Liver (tissue), 3 donors: ENCODE measurements at regions not wholly inside any gene's neighbourhood (a gene's known extent, or its start where the extent isn't known, plus 50 kb on each side); places are given as distances from the start of the nearest gene placed in this dataset.

ENCODE experiments used
- TAF1 ChIP-seq: conservative IDR thresholded peaks from 2 replicates; pipeline ENCODE4 v1.6.1; 2016; ENCODE audit warnings: antibody characterized with exemption, mild to moderate bottlenecking
- YY1 ChIP-seq: IDR thresholded peaks from 2 replicates; pipeline ENCODE4 v1.6.1; 2016; ENCODE audit warnings: antibody characterized with exemption, mild to moderate bottlenecking
- TF ChIP-seq, protein P1 (sequence below): fragments of 150-350 bp; IDR thresholded peaks from 2 replicates; pipeline ENCODE4 v1.5.1; 2017; ENCODE audit warnings: improper control_type of control experiment, low read depth, low read length; ENCODE audit not compliant: missing input control
- TF ChIP-seq, protein P2 (sequence below): IDR thresholded peaks from 2 replicates; pipeline ENCODE4 v1.6.1; 2016; ENCODE audit warnings: antibody characterized with exemption
- TF ChIP-seq, protein P3 (sequence below): IDR thresholded peaks from 2 replicates; pipeline ENCODE4 v1.6.1; 2016; ENCODE audit warnings: antibody characterized with exemption
- donor health status: healthy.
- donor health status: healthy.

DNA sequence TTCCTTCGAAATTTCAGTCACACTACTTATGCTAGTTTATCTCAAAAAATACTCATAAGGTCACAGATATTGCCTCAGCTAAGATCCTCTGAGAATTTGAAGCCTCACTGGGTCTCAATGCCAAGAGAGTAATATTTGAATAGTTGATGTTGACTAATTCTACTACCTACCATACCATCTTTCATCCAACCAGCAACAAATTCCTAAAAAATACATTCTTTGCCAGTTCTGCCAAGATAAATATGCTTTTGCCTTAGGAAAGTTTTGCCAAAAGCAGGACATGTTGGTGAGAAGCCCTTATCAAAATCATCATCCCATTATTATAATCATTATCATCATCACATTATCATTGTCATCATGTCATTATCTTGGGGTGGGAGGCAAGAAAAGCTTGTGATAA lies 544.6 kb upstream of the ZEB2 start:
- TF ChIP-seq, protein P1, sequence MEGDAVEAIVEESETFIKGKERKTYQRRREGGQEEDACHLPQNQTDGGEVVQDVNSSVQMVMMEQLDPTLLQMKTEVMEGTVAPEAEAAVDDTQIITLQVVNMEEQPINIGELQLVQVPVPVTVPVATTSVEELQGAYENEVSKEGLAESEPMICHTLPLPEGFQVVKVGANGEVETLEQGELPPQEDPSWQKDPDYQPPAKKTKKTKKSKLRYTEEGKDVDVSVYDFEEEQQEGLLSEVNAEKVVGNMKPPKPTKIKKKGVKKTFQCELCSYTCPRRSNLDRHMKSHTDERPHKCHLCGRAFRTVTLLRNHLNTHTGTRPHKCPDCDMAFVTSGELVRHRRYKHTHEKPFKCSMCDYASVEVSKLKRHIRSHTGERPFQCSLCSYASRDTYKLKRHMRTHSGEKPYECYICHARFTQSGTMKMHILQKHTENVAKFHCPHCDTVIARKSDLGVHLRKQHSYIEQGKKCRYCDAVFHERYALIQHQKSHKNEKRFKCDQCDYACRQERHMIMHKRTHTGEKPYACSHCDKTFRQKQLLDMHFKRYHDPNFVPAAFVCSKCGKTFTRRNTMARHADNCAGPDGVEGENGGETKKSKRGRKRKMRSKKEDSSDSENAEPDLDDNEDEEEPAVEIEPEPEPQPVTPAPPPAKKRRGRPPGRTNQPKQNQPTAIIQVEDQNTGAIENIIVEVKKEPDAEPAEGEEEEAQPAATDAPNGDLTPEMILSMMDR, result no peak
- TF ChIP-seq, protein P2, sequence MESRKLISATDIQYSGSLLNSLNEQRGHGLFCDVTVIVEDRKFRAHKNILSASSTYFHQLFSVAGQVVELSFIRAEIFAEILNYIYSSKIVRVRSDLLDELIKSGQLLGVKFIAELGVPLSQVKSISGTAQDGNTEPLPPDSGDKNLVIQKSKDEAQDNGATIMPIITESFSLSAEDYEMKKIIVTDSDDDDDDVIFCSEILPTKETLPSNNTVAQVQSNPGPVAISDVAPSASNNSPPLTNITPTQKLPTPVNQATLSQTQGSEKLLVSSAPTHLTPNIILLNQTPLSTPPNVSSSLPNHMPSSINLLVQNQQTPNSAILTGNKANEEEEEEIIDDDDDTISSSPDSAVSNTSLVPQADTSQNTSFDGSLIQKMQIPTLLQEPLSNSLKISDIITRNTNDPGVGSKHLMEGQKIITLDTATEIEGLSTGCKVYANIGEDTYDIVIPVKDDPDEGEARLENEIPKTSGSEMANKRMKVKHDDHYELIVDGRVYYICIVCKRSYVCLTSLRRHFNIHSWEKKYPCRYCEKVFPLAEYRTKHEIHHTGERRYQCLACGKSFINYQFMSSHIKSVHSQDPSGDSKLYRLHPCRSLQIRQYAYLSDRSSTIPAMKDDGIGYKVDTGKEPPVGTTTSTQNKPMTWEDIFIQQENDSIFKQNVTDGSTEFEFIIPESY, result no peak
- TF ChIP-seq, protein P3, sequence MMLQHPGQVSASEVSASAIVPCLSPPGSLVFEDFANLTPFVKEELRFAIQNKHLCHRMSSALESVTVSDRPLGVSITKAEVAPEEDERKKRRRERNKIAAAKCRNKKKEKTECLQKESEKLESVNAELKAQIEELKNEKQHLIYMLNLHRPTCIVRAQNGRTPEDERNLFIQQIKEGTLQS, result no peak
- TF ChIP-seq YY1 (no peak), TAF1 (no peak)
